T-cell (primary cell): ENCODE measurements at regions not wholly inside any gene's neighbourhood (a gene's known extent, or its start where the extent isn't known, plus 50 kb on each side); places are given as distances from the start of the nearest gene placed in this dataset.
A peak's percentile ranks its signal among the peaks of the same experiment; 100 is the strongest.

Experiments
- ATAC-seq, 4 experiments: fragments of 200-7000 bp in 3 of 4; fragments of 150-1000 bp in 1 of 4; cut with Tn5 transposase; replicated peaks in 1 of 4; 1 replicate in 3 of 4; 2 replicates in 1 of 4; pipeline ENCODE4 v1.10.0; 2021; ENCODE audit warnings: moderate library complexity in 3 of 4, mild to moderate bottlenecking in 2 of 4, moderate number of reproducible peaks in 1 of 4
- CTCF ChIA-PET, 2 donors: fragments of 300-600 bp; sonication (Branson Sonifier 250); formaldehyde crosslinking; loops; one replicate each; lab custom pipeline; 2022; ENCODE audit warnings: antibody characterized with exemption in 2 of 2; lab: Charles Lee
- POLR2A ChIA-PET, 2 donors: fragments of 300-600 bp; sonication (Branson Sonifier 250); formaldehyde crosslinking; loops; one replicate each; lab custom pipeline; 2022; ENCODE audit warnings: antibody characterized with exemption in 2 of 2; lab: Charles Lee
- DNase-seq, 35 experiments: peaks; one replicate each; pipeline versions ENCODE4 v3.0.0 to v3.0.0-alpha.2; 2013 to 2023
- H3K27ac ChIP-seq: one replicate; pipeline ENCODE4 v1.5.1; 2013; ENCODE audit warnings: low read length
- H3K27me3 ChIP-seq, 2 experiments: replicated peaks in 1 of 2; 1 replicate in 1 of 2; 2 replicates in 1 of 2; pipeline versions ENCODE4 v1.6.1 to v1.7.0; 2013; ENCODE audit warnings: low read length in 1 of 2, mixed read lengths in 1 of 2; ENCODE audit not compliant: control insufficient read depth in 2 of 2, insufficient read depth in 2 of 2; ENCODE audit errors: extremely low read depth in 1 of 2
- H3K36me3 ChIP-seq, 2 donors: 1 replicate in 1 of 2; 2 replicates in 1 of 2; pipeline versions ENCODE4 v1.6.1 to v1.7.0; 2013; ENCODE audit warnings: low read length in 1 of 2; ENCODE audit not compliant: control insufficient read depth in 2 of 2, insufficient read depth in 1 of 2; ENCODE audit errors: extremely low read depth in 1 of 2
- H3K4me1 ChIP-seq, 2 experiments: 1 replicate in 1 of 2; 2 replicates in 1 of 2; pipeline versions ENCODE4 v1.6.1 to v1.7.0; 2013; ENCODE audit warnings: low read length in 2 of 2, mixed read lengths in 1 of 2; ENCODE audit not compliant: insufficient read depth in 2 of 2, control insufficient read depth in 1 of 2; ENCODE audit errors: extremely low read depth in 1 of 2
- H3K4me3 ChIP-seq, 2 donors: 1 replicate in 1 of 2; 2 replicates in 1 of 2; pipeline versions ENCODE4 v1.5.1 to v1.7.0; 2013; ENCODE audit warnings: mild to moderate bottlenecking in 2 of 2, low read length in 1 of 2, moderate library complexity in 1 of 2; ENCODE audit not compliant: control insufficient read depth in 1 of 2; ENCODE audit errors: extremely low read depth in 1 of 2
- H3K9me3 ChIP-seq: 2 replicates; pipeline ENCODE4 v1.7.0; 2013
- H3K27ac Mint-ChIP-seq, 2 donors: one replicate each; pipeline ENCODE4 v1.8.0; 2020 to 2021; ENCODE audit warnings: mild to moderate bottlenecking in 2 of 2, mixed read lengths in 2 of 2
- H3K27me3 Mint-ChIP-seq, 2 donors: one replicate each; pipeline ENCODE4 v1.8.0; 2021 to 2022; ENCODE audit warnings: mixed read lengths in 2 of 2
- H3K36me3 Mint-ChIP-seq: one replicate; pipeline ENCODE4 v1.8.0; 2021; ENCODE audit warnings: mixed read lengths
- H3K4me1 Mint-ChIP-seq, 3 donors: one replicate each; pipeline ENCODE4 v1.8.0; 2020 to 2022; ENCODE audit warnings: mixed read lengths in 3 of 3, mild to moderate bottlenecking in 1 of 3
- H3K4me3 Mint-ChIP-seq, 3 donors: one replicate each; pipeline ENCODE4 v1.8.0; 2020 to 2022; ENCODE audit warnings: mild to moderate bottlenecking in 3 of 3, mixed read lengths in 3 of 3, moderate library complexity in 3 of 3
- H3K9me3 Mint-ChIP-seq, 3 donors: one replicate each; pipeline ENCODE4 v1.8.0; 2020 to 2022; ENCODE audit warnings: mixed read lengths in 3 of 3
- WGBS: methylation state at CpG from one replicate; pipeline ENCODE4 v1.1.5; 2013; ENCODE audit warnings: missing lambda C conversion rate; ENCODE audit not compliant: insufficient coverage; 5-methylcytosine and 5-hydroxymethylcytosine counted together

- ATAC-seq (no peak), DNase-seq (no peak)
- Mint-ChIP-seq H3K4me3 (no peak overlapping the region), H3K27me3 (peaks cover 7 to 13% of the 10 kb centered on the region in 2 donors), H3K36me3 (no peaks in the 10 kb centered on the region), H3K9me3 (no peaks in the 10 kb centered on the region), H3K27ac (no peak overlapping the region), H3K4me1 (no peaks in the 10 kb centered on the region)
- 17% methylated on average over 1 of the region's 4 CpGs for WGBS
- CTCF ChIA-PET: no interaction called here
- POLR2A ChIA-PET: interaction anchor here (0.6 to 0.7 kb wide), 4 partner anchors 136 to 1348 kb away, joined by 3 to 5 read pairs (median 4); no protein-coding TSS in a partner anchor
- Histone ChIP-seq H3K9me3 (no peaks in the 10 kb centered on the region), H3K4me1 (no peaks in the 10 kb centered on the region), H3K36me3 (no peaks in the 10 kb centered on the region), H3K27ac (no peak overlapping the region), H3K4me3 (no peak overlapping the region), H3K27me3 (peaks cover 0 to 2% of the 10 kb centered on the region in 2 experiments)
Measured at GRCh38 chr4:163744861-163745260, 250.4 kb downstream of the TMA16 start.

GRCh38 chr4:163747293-163747692 is 252.8 kb downstream of the TMA16 start:
- Histone ChIP-seq H3K36me3 (no peaks in the 10 kb centered on the region), H3K9me3 (no peaks in the 10 kb centered on the region), H3K27me3 (peaks cover 0 to 2% of the 10 kb centered on the region in 2 experiments), H3K4me1 (no peaks in the 10 kb centered on the region), H3K27ac (no peak overlapping the region), H3K4me3 (no peak overlapping the region)
- Mint-ChIP-seq H3K27me3 (peaks cover 7 to 12% of the 10 kb centered on the region in 2 donors), H3K27ac (no peak overlapping the region), H3K9me3 (no peaks in the 10 kb centered on the region), H3K36me3 (no peaks in the 10 kb centered on the region), H3K4me1 (no peaks in the 10 kb centered on the region), H3K4me3 (no peak overlapping the region)
- CTCF ChIA-PET: interaction anchor here (0.8 to 1.5 kb wide), 3 partner anchors 10 to 12 kb away, joined by 3 to 7 read pairs (median 5); no protein-coding TSS in a partner anchor
- ATAC-seq: no peak
- DNase-seq: no peak
- POLR2A ChIA-PET: no interaction called here
- WGBS: 59% methylated on average over 3 of the region's 5 CpGs

- Histone ChIP-seq H3K4me1 (no peaks in the 10 kb centered on the region), H3K9me3 (no peaks in the 10 kb centered on the region), H3K4me3 (no peak overlapping the region), H3K27ac (no peak overlapping the region), H3K36me3 (no peaks in the 10 kb centered on the region), H3K27me3 (no peaks in the 10 kb centered on the region)
- CTCF ChIA-PET: interaction anchor here (0.6 to 1.5 kb wide), 5 partner anchors 10 to 198 kb away, joined by 3 to 7 read pairs (median 3); no protein-coding TSS in a partner anchor
- POLR2A ChIA-PET: no interaction called here
- Mint-ChIP-seq H3K4me1 (no peaks in the 10 kb centered on the region), H3K9me3 (no peaks in the 10 kb centered on the region), H3K27ac (no peak overlapping the region), H3K27me3 (peaks cover 7 to 9% of the 10 kb centered on the region in 2 donors), H3K4me3 (no peak overlapping the region), H3K36me3 (no peaks in the 10 kb centered on the region)
- ATAC-seq: no peak
- DNase-seq: no peak
- 83% methylated on average over 1 of the region's 3 CpGs for WGBS
Measured at GRCh38 chr4:163747886-163748285, 253.4 kb downstream of the TMA16 start.

GRCh38 chr4:163748449-163748848 is 254.0 kb downstream of the TMA16 start:
- DNase-seq (no peak), ATAC-seq (no peak)
- Mint-ChIP-seq H3K4me3 (no peak overlapping the region), H3K27ac (no peak overlapping the region), H3K4me1 (no peaks in the 10 kb centered on the region), H3K27me3 (peaks cover 7 to 9% of the 10 kb centered on the region in 2 donors), H3K36me3 (no peaks in the 10 kb centered on the region), H3K9me3 (no peaks in the 10 kb centered on the region)
- Histone ChIP-seq H3K27me3 (no peaks in the 10 kb centered on the region), H3K27ac (no peak overlapping the region), H3K9me3 (no peaks in the 10 kb centered on the region), H3K4me3 (no peak overlapping the region), H3K36me3 (no peaks in the 10 kb centered on the region), H3K4me1 (no peaks in the 10 kb centered on the region)
- 67% methylated on average over 1 of the region's 2 CpGs for WGBS
- CTCF ChIA-PET: interaction anchor here (0.6 to 1.5 kb wide), 3 partner anchors 11 to 198 kb away, joined by 3 to 7 read pairs (median 3); no protein-coding TSS in a partner anchor
- POLR2A ChIA-PET: no interaction called here

GRCh38 chr4:163755013-163755412 is 260.5 kb downstream of the TMA16 start:
- ChIA-PET CTCF (interaction anchor here (1.1 to 3.6 kb wide), 6 partner anchors 77 to 207 kb away, joined by 3 to 42 read pairs (median 6); no protein-coding TSS in a partner anchor), POLR2A (interaction anchor here in 1 of 2 donors (0.5 kb wide), 1 partner anchor 199 kb away, joined by 3 read pairs; no protein-coding TSS in a partner anchor)
- Histone ChIP-seq H3K27ac (no peak overlapping the region), H3K4me1 (no peaks in the 10 kb centered on the region), H3K9me3 (no peaks in the 10 kb centered on the region), H3K27me3 (no peaks in the 10 kb centered on the region), H3K4me3 (no peak overlapping the region), H3K36me3 (no peaks in the 10 kb centered on the region)
- Mint-ChIP-seq H3K9me3 (no peaks in the 10 kb centered on the region), H3K27ac (no peak overlapping the region), H3K4me3 (no peak overlapping the region), H3K4me1 (peaks cover 0 to 4% (median 2%) of the 10 kb centered on the region in 3 donors), H3K36me3 (no peaks in the 10 kb centered on the region), H3K27me3 (peaks cover 0 to 3% of the 10 kb centered on the region in 2 donors)
- no CpG with 5 or more reads among the region's 3 CpGs for WGBS
- ATAC-seq (peak in 3 of 4 experiments; percentile 46 to 53 (median 46)), DNase-seq (peak in 1 of 35 experiments; percentile 47)

- H3K27me3 ChIP-seq: no peaks in the 10 kb centered on the region
- Mint-ChIP-seq H3K4me1 (peaks cover 0 to 4% (median 2%) of the 10 kb centered on the region in 3 donors), H3K9me3 (no peaks in the 10 kb centered on the region), H3K4me3 (no peak overlapping the region), H3K27me3 (peaks cover 0 to 3% of the 10 kb centered on the region in 2 donors), H3K27ac (no peak overlapping the region), H3K36me3 (no peaks in the 10 kb centered on the region)
- no peak overlapping the region for H3K4me3 ChIP-seq
- CTCF ChIA-PET: interaction anchor here (0.8 to 1.4 kb wide), 4 partner anchors 10 to 216 kb away, joined by 3 to 4 read pairs (median 3); no protein-coding TSS in a partner anchor
- POLR2A ChIA-PET: no interaction called here
- WGBS: no CpG with 5 or more reads among the region's 1 CpG
- ATAC-seq: no peak
- no peak for DNase-seq
- H3K27ac ChIP-seq: no peak overlapping the region
- H3K9me3 ChIP-seq: no peaks in the 10 kb centered on the region
- H3K4me1 ChIP-seq: no peaks in the 10 kb centered on the region
- no peaks in the 10 kb centered on the region for H3K36me3 ChIP-seq
Measured at GRCh38 chr4:163757219-163757618, 262.7 kb downstream of the TMA16 start.
